Erythroblast (primary cell): ENCODE measurements at regions not wholly inside any gene's neighbourhood (a gene's known extent, or its start where the extent isn't known, plus 50 kb on each side); places are given as distances from the start of the nearest gene placed in this dataset.

Experiments used
- GATA1 ChIP-seq: IDR thresholded peaks from 2 replicates; pipeline ENCODE4 v1.6.1; 2011; ENCODE audit warnings: low read depth, mild to moderate bottlenecking, control low read depth, low read length, moderate library complexity
- POLR2A ChIP-seq: IDR thresholded peaks from 2 replicates; pipeline ENCODE4 v1.6.1; 2011; ENCODE audit warnings: mild to moderate bottlenecking, low read length

DNA sequence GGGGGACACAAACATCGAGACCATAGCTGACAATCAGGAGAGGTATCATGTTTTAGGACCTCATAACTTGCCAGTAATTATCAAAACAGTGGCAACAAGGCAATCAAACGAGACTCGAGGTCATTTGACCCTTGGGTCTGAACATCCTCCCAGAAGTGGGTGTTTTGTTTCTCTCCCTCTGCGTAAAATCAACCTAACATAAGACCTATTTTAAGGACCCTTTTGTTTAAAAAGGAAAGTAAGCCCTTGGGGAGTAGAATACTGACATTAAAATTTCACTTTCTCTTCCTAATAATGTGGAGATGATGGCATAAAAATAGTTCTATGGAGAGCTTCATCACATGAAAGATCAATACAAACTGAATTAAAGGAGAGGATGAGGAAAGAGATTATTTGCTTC, 106.2 kb upstream of the PUDP start:
- TF ChIP-seq POLR2A (no peak), GATA1 (no peak)
